Activated CD8-positive, alpha-beta T cell treated with anti-CD3 and anti-CD28 coated beads for 36 hours (primary cell): ENCODE measurements at regions not wholly inside any gene's neighbourhood (a gene's known extent, or its start where the extent isn't known, plus 50 kb on each side); places are given as distances from the start of the nearest gene placed in this dataset.
"Not testable (repeated sequence)": the region's sequence is repeated elsewhere in the genome, so short reads cannot be mapped to it uniquely, and the experiment has no call there.

Experiments
- ATAC-seq: fragments of 200-7000 bp; cut with Tn5 transposase; one replicate; pipeline ENCODE4 v1.10.0; 2021; ENCODE audit warnings: mild to moderate bottlenecking, moderate library complexity
- CTCF ChIA-PET: fragments of 350-600 bp; sonication (Branson Sonifier 250); formaldehyde crosslinking; loops from one replicate; lab custom pipeline; 2021; ENCODE audit warnings: antibody characterized with exemption; lab: Charles Lee
- POLR2A ChIA-PET: fragments of 350-600 bp; sonication (Branson Sonifier 250); formaldehyde crosslinking; loops from one replicate; lab custom pipeline; 2021; ENCODE audit warnings: antibody characterized with exemption; lab: Charles Lee
- DNase-seq: peaks from one replicate; pipeline ENCODE4 v3.0.0-alpha.2; 2020
- H3K27ac Mint-ChIP-seq: one replicate; pipeline ENCODE4 v1.8.0; 2021; ENCODE audit warnings: mild to moderate bottlenecking, mixed read lengths
- H3K27me3 Mint-ChIP-seq: one replicate; pipeline ENCODE4 v1.8.0; 2021; ENCODE audit warnings: mixed read lengths
- H3K36me3 Mint-ChIP-seq: one replicate; pipeline ENCODE4 v1.8.0; 2021; ENCODE audit warnings: low read depth, mixed read lengths
- H3K4me1 Mint-ChIP-seq: one replicate; pipeline ENCODE4 v1.8.0; 2021; ENCODE audit warnings: low read depth, mixed read lengths
- H3K4me3 Mint-ChIP-seq: one replicate; pipeline ENCODE4 v1.8.0; 2021; ENCODE audit warnings: mild to moderate bottlenecking, moderate library complexity, mixed read lengths
- H3K9me3 Mint-ChIP-seq: one replicate; pipeline ENCODE4 v1.8.0; 2021; ENCODE audit warnings: mixed read lengths
- CTCF ChIP-seq: fragments of 200-600 bp; IDR thresholded peaks from one replicate; pipeline ENCODE4 v1.8.0; 2022; ENCODE audit warnings: antibody characterized with exemption, mild to moderate bottlenecking
- intact Hi-C: fragments of 100-400 bp; cut with micrococcal nuclease; formaldehyde crosslinking; loops from one replicate; pipeline ENCODE4 v1.10.0; 2022

GRCh38 chr1:113199760-113200455 is 126.9 kb downstream of the LRIG2 start:
- POLR2A ChIA-PET: no interaction called here
- no peak for DNase-seq
- Mint-ChIP-seq H3K9me3 (no peaks in the 10 kb centered on the region), H3K27me3 (peaks cover 6% of the 10 kb centered on the region), H3K27ac (no peak overlapping the region), H3K4me1 (no peaks in the 10 kb centered on the region), H3K4me3 (no peak overlapping the region), H3K36me3 (no peaks in the 10 kb centered on the region)
- ATAC-seq: no peak
- intact Hi-C loops: no loop called here
- TF ChIP-seq CTCF: no peak
- CTCF ChIA-PET: interaction anchor here (1.0 kb wide), 1 partner anchor 11 kb away, joined by 3 read pairs; no protein-coding TSS in a partner anchor

GRCh38 chr1:113201560-113201959 is 128.6 kb downstream of the LRIG2 start:
- TF ChIP-seq CTCF: no peak
- no peaks in the 10 kb centered on the region for H3K36me3 Mint-ChIP-seq
- H3K4me3 Mint-ChIP-seq: no peak overlapping the region
- peaks cover 8% of the 10 kb centered on the region for H3K27me3 Mint-ChIP-seq
- intact Hi-C loops: no loop called here
- ATAC-seq (no peak), DNase-seq (no peak)
- no peaks in the 10 kb centered on the region for H3K4me1 Mint-ChIP-seq
- no peaks in the 10 kb centered on the region for H3K9me3 Mint-ChIP-seq
- H3K27ac Mint-ChIP-seq: no peak overlapping the region
- POLR2A ChIA-PET: no interaction called here
- CTCF ChIA-PET: no interaction called here

- Mint-ChIP-seq H3K9me3 (no peaks in the 10 kb centered on the region), H3K36me3 (no peaks in the 10 kb centered on the region), H3K4me1 (peaks cover 3% of the 10 kb centered on the region), H3K27me3 (peaks cover 18% of the 10 kb centered on the region), H3K27ac (no peak overlapping the region), H3K4me3 (no peak overlapping the region)
- ATAC-seq: no peak
- no peak for TF ChIP-seq CTCF
- DNase-seq: no peak
- ChIA-PET CTCF (interaction anchor here (1.1 kb wide), 1 partner anchor 9 kb away, joined by 3 read pairs; no protein-coding TSS in a partner anchor), POLR2A (interaction anchor here (0.9 kb wide), 1 partner anchor 15 kb away, joined by 3 read pairs; no protein-coding TSS in a partner anchor)
- intact Hi-C loops: no loop called here
These were observed 133.2 kb downstream of the LRIG2 start for GRCh38 chr1:113205980-113206766.

GRCh38 chr1:113207019-113207418 is 134.0 kb downstream of the LRIG2 start:
- Mint-ChIP-seq H3K4me3 (no peak overlapping the region), H3K4me1 (peaks cover 3% of the 10 kb centered on the region), H3K27me3 (peaks cover 20% of the 10 kb centered on the region), H3K9me3 (no peaks in the 10 kb centered on the region), H3K27ac (no peak overlapping the region), H3K36me3 (no peaks in the 10 kb centered on the region)
- ATAC-seq (no peak), DNase-seq (no peak)
- POLR2A ChIA-PET: interaction anchor here (0.9 kb wide), 1 partner anchor 14 kb away, joined by 3 read pairs; no protein-coding TSS in a partner anchor
- intact Hi-C loops: no loop called here
- no peak for TF ChIP-seq CTCF
- CTCF ChIA-PET: no interaction called here

GRCh38 chr1:113207457-113207856 is 134.5 kb downstream of the LRIG2 start:
- peaks cover 3% of the 10 kb centered on the region for H3K4me1 Mint-ChIP-seq
- ChIA-PET CTCF (no interaction called here), POLR2A (no interaction called here)
- no peak for DNase-seq
- intact Hi-C loops: no loop called here
- no peaks in the 10 kb centered on the region for H3K36me3 Mint-ChIP-seq
- H3K4me3 Mint-ChIP-seq: no peak overlapping the region
- ATAC-seq: no peak
- H3K27ac Mint-ChIP-seq: no peak overlapping the region
- H3K9me3 Mint-ChIP-seq: no peaks in the 10 kb centered on the region
- peaks cover 20% of the 10 kb centered on the region for H3K27me3 Mint-ChIP-seq
- no peak for TF ChIP-seq CTCF

- ATAC-seq, DNase-seq, H3K4me3 Mint-ChIP-seq, CTCF ChIA-PET, POLR2A ChIA-PET, H3K4me1 Mint-ChIP-seq, intact Hi-C loops, H3K27ac Mint-ChIP-seq, H3K36me3 Mint-ChIP-seq, H3K9me3 Mint-ChIP-seq: not testable (repeated sequence)
- peaks cover 19% of the 10 kb centered on the region for H3K27me3 Mint-ChIP-seq
These were observed 135.4 kb downstream of the LRIG2 start for GRCh38 chr1:113208425-113208824.
